Breast epithelium (tissue), 3 donors: ENCODE measurements at regions not wholly inside any gene's neighbourhood (a gene's known extent, or its start where the extent isn't known, plus 50 kb on each side); places are given as distances from the start of the nearest gene placed in this dataset.

Source experiments
- POLR2A ChIP-seq: fragments of 450-650 bp; IDR thresholded peaks from one replicate; pipeline ENCODE4 v1.6.1; 2016; ENCODE audit warnings: antibody characterized with exemption, mild to moderate bottlenecking, moderate library complexity
- POLR2AphosphoS5 ChIP-seq, 3 donors: sonication (generic); formaldehyde crosslinking; IDR thresholded peaks; one replicate each; pipeline ENCODE4 v1.6.1; 2017; ENCODE audit warnings: antibody characterized with exemption in 3 of 3
- TF ChIP-seq, protein P1 (sequence below), 3 donors: fragments of 450-650 bp; IDR thresholded peaks; one replicate each; pipeline ENCODE4 v1.5.1; 2016 to 2017; ENCODE audit warnings: antibody characterized with exemption in 3 of 3, mild to moderate bottlenecking in 3 of 3, moderate library complexity in 3 of 3

- TF ChIP-seq, protein P1, sequence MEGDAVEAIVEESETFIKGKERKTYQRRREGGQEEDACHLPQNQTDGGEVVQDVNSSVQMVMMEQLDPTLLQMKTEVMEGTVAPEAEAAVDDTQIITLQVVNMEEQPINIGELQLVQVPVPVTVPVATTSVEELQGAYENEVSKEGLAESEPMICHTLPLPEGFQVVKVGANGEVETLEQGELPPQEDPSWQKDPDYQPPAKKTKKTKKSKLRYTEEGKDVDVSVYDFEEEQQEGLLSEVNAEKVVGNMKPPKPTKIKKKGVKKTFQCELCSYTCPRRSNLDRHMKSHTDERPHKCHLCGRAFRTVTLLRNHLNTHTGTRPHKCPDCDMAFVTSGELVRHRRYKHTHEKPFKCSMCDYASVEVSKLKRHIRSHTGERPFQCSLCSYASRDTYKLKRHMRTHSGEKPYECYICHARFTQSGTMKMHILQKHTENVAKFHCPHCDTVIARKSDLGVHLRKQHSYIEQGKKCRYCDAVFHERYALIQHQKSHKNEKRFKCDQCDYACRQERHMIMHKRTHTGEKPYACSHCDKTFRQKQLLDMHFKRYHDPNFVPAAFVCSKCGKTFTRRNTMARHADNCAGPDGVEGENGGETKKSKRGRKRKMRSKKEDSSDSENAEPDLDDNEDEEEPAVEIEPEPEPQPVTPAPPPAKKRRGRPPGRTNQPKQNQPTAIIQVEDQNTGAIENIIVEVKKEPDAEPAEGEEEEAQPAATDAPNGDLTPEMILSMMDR (IDR thresholded peaks at IDR 0.05), result no peak
- TF ChIP-seq POLR2A, result no peak
- TF ChIP-seq POLR2AphosphoS5 (IDR thresholded peaks at IDR 0.05), result no peak
Measured at GRCh38 chr12:25308756-25309155, 58.0 kb upstream of the KRAS start.
